HG03039 (cell line): ENCODE measurements at regions not wholly inside any gene's neighbourhood (a gene's known extent, or its start where the extent isn't known, plus 50 kb on each side); places are given as distances from the start of the nearest gene placed in this dataset.

Experiments used
- ATAC-seq: cut with Tn5 transposase; IDR thresholded peaks from one replicate; pipeline ENCODE4 v1.9.1; 2021; ENCODE audit warnings: mild to moderate bottlenecking, moderate library complexity; ENCODE audit not compliant: unreplicated experiment

DNA sequence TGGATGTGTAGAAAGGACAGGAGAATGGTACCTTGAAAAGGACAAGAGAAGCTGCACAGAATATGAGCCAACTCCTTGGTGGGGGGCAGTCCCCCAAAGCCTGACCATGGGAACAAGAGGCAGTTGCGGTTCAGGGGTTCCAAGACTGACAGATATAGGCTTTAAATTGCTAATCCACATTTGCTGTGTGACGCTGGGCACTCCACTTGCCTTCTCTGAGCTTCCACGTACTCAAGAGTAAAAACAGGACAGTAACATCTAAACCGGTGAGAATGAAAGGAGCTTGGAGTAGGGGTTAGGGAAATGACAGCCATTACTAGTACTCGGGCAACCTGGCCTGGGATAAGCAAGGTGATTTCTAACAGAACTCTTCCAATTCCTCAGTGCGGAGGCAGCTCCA, 57.9 kb upstream of the LRFN2 start:
- ATAC-seq = no peak

DNA sequence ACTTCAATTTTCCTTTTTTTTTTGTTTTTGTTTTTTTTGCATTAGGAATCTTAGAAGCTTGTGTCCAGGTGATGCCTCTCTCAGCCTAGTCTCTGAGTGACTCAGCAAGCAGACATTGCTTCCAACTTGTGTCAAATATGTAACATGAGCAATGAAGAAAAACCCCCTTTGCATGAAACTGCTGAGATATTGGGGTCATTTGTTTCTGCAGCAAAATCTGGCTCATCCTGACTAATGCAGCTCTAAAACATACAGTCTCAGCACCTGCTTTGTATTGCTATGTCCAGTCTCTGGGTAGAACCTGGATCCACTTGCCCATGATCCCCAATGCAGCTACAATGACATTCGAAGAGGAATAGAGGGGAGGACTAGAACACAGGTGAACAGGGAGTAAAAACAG, 55.7 kb upstream of the LRFN2 start:
- ATAC-seq = no peak

GRCh38 chr6:40642190-40642589, 55.0 kb upstream of the LRFN2 start:
- no peak for ATAC-seq

DNA sequence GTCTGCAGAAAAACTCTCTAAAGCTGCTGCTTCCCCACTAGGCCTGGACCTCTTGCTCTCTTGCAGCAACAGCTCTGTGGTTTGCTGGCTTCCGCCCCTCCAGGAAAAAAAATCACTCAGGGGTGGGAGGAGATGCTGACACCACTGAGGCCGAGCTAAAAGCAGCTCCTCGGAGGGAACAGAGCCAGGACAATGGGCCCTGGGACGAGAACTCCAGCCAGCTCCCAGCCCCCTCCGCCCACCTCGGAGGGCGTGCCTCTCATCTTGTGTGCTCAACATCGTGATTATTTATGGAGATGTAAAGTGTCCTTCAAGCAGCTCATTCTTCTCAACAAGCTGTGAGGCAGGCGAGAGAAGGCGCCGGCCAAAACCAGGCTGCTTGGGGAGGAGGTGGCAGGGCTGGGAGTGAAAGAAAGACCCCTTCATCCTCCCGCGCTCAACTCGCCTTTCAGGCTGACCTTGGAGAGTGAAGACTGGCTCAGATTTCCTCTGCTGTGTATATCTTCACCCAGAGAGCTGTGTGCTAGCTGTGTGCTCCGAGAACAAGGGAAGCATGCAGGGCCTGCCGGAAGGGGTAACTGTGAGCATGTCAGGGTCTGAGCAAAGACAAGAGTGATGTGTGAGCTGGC, 53.5 kb upstream of the LRFN2 start:
- no peak for ATAC-seq
